ENCODE measurements at regions not wholly inside any gene's neighbourhood (a gene's known extent, or its start where the extent isn't known, plus 50 kb on each side); places are given as distances from the start of the nearest gene placed in this dataset.

GRCh38 chr22:47902646-47903180, 1140.3 kb downstream of the TBC1D22A start:
- Mint-ChIP-seq H3K4me1 (no peaks in the 10 kb centered on the region), H3K9me3 (peaks cover 0 to 4% (median 0%) of the 10 kb centered on the region in 9 donors), H3K4me3 (no peak overlapping the region), H3K27ac (no peak overlapping the region), H3K36me3 (no peaks in the 10 kb centered on the region), H3K27me3 (peaks cover 0 to 8% (median 2%) of the 10 kb centered on the region in 5 donors)
- ATAC-seq (no peak), DNase-seq (no peak)
- POLR2A ChIA-PET, result no interaction called here

- no peaks in the 10 kb centered on the region for H3K36me3 Mint-ChIP-seq
- ATAC-seq (no peak), DNase-seq (no peak)
- no peaks in the 10 kb centered on the region for H3K4me1 Mint-ChIP-seq
- peaks cover 0 to 9% (median 2%) of the 10 kb centered on the region in 5 donors for H3K27me3 Mint-ChIP-seq
- no peak overlapping the region for H3K27ac Mint-ChIP-seq
- POLR2A ChIA-PET, result no interaction called here
- H3K9me3 Mint-ChIP-seq, result peaks cover 0 to 4% (median 0%) of the 10 kb centered on the region in 9 donors
- no peak overlapping the region for H3K4me3 Mint-ChIP-seq
Observed at GRCh38 chr22:47901911-47902310, 1139.5 kb downstream of the TBC1D22A start.

- Mint-ChIP-seq H3K27ac (no peak overlapping the region), H3K36me3 (peaks cover 0 to 1% (median 0%) of the 10 kb centered on the region in 3 donors), H3K9me3 (peaks cover 0 to 5% (median 2%) of the 10 kb centered on the region in 9 donors), H3K4me3 (no peak overlapping the region), H3K27me3 (peaks cover 0 to 5% (median 4%) of the 10 kb centered on the region in 5 donors), H3K4me1 (no peaks in the 10 kb centered on the region)
- ATAC-seq (no peak), DNase-seq (no peak)
- POLR2A ChIA-PET, result no interaction called here
Observed at GRCh38 chr22:47899894-47900293, 1137.4 kb downstream of the TBC1D22A start.

GRCh38 chr22:47898946-47899345, 1136.5 kb downstream of the TBC1D22A start:
- no peak for ATAC-seq
- no peak for DNase-seq
- H3K36me3 Mint-ChIP-seq, result peaks cover 0 to 4% (median 1%) of the 10 kb centered on the region in 3 donors
- H3K9me3 Mint-ChIP-seq, result peaks cover 2 to 14% (median 6%) of the 10 kb centered on the region in 9 donors
- H3K4me3 Mint-ChIP-seq, result no peak overlapping the region
- no peak overlapping the region for H3K27ac Mint-ChIP-seq
- no peaks in the 10 kb centered on the region for H3K4me1 Mint-ChIP-seq
- H3K27me3 Mint-ChIP-seq, result peaks cover 0 to 5% (median 4%) of the 10 kb centered on the region in 5 donors
- POLR2A ChIA-PET, result no interaction called here

- Mint-ChIP-seq H3K9me3 (peaks cover 2 to 25% (median 10%) of the 10 kb centered on the region in 9 donors), H3K36me3 (peaks cover 0 to 12% (median 1%) of the 10 kb centered on the region in 3 donors), H3K4me3 (no peak overlapping the region), H3K27ac (no peak overlapping the region), H3K27me3 (peaks cover 3 to 11% (median 4%) of the 10 kb centered on the region in 5 donors), H3K4me1 (peaks cover 0 to 2% (median 0%) of the 10 kb centered on the region in 4 donors)
- POLR2A ChIA-PET, result no interaction called here
- DNase-seq, result no peak
- ATAC-seq, result no peak
Observed at GRCh38 chr22:47891609-47892008, 1129.2 kb downstream of the TBC1D22A start.

GRCh38 chr22:47888817-47889216, 1126.4 kb downstream of the TBC1D22A start:
- H3K4me1 Mint-ChIP-seq, result peaks cover 0 to 2% (median 0%) of the 10 kb centered on the region in 4 donors
- no peak overlapping the region for H3K27ac Mint-ChIP-seq
- peaks cover 3 to 18% (median 3%) of the 10 kb centered on the region in 5 donors for H3K27me3 Mint-ChIP-seq
- peaks cover 0 to 8% (median 0%) of the 10 kb centered on the region in 3 donors for H3K36me3 Mint-ChIP-seq
- H3K9me3 Mint-ChIP-seq, result peaks cover 0 to 10% (median under 1%) of the 10 kb centered on the region in 9 donors
- H3K4me3 Mint-ChIP-seq, result no peak overlapping the region
- POLR2A ChIA-PET, result no interaction called here
- DNase-seq, result no peak
- ATAC-seq, result no peak

- Mint-ChIP-seq H3K4me1 (peaks cover 0 to 2% (median 0%) of the 10 kb centered on the region in 4 donors), H3K27me3 (peaks cover 0 to 29% (median 3%) of the 10 kb centered on the region in 5 donors), H3K36me3 (no peaks in the 10 kb centered on the region), H3K4me3 (no peak overlapping the region), H3K9me3 (no peaks in the 10 kb centered on the region), H3K27ac (no peak overlapping the region)
- POLR2A ChIA-PET, result no interaction called here
- no peak for DNase-seq
- ATAC-seq, result no peak
Observed at GRCh38 chr22:47884775-47885174, 1122.3 kb downstream of the TBC1D22A start.

- Mint-ChIP-seq H3K27ac (no peak overlapping the region), H3K4me1 (peaks cover 0 to 2% (median 0%) of the 10 kb centered on the region in 4 donors), H3K4me3 (no peak overlapping the region), H3K9me3 (no peaks in the 10 kb centered on the region), H3K27me3 (peaks cover 0 to 35% (median 4%) of the 10 kb centered on the region in 5 donors), H3K36me3 (no peaks in the 10 kb centered on the region)
- POLR2A ChIA-PET, result no interaction called here
- no peak for DNase-seq
- ATAC-seq, result no peak
Observed at GRCh38 chr22:47884200-47884599, 1121.8 kb downstream of the TBC1D22A start.

- DNase-seq (no peak), ATAC-seq (no peak)
- Mint-ChIP-seq H3K36me3 (no peaks in the 10 kb centered on the region), H3K27ac (no peak overlapping the region), H3K4me3 (no peak overlapping the region), H3K4me1 (peaks cover 0 to 2% (median 0%) of the 10 kb centered on the region in 4 donors), H3K27me3 (peaks cover 0 to 36% (median 4%) of the 10 kb centered on the region in 5 donors), H3K9me3 (no peaks in the 10 kb centered on the region)
- POLR2A ChIA-PET, result no interaction called here
Observed at GRCh38 chr22:47883757-47884156, 1121.3 kb downstream of the TBC1D22A start.

GRCh38 chr22:47879346-47879745, 1116.9 kb downstream of the TBC1D22A start:
- DNase-seq (no peak), ATAC-seq (no peak)
- Mint-ChIP-seq H3K27ac (no peak overlapping the region), H3K4me1 (no peaks in the 10 kb centered on the region), H3K9me3 (no peaks in the 10 kb centered on the region), H3K36me3 (no peaks in the 10 kb centered on the region), H3K4me3 (no peak overlapping the region), H3K27me3 (peaks cover 11 to 36% (median 15%) of the 10 kb centered on the region in 5 donors)
- POLR2A ChIA-PET, result no interaction called here

- no peaks in the 10 kb centered on the region for H3K36me3 Mint-ChIP-seq
- no peak overlapping the region for H3K27ac Mint-ChIP-seq
- POLR2A ChIA-PET, result no interaction called here
- H3K4me3 Mint-ChIP-seq, result no peak overlapping the region
- H3K9me3 Mint-ChIP-seq, result no peaks in the 10 kb centered on the region
- no peaks in the 10 kb centered on the region for H3K4me1 Mint-ChIP-seq
- ATAC-seq (no peak), DNase-seq (no peak)
- H3K27me3 Mint-ChIP-seq, result peaks cover 13 to 35% (median 15%) of the 10 kb centered on the region in 5 donors
Observed at GRCh38 chr22:47878460-47878859, 1116.0 kb downstream of the TBC1D22A start.

GRCh38 chr22:47872761-47873535, 1110.5 kb downstream of the TBC1D22A start:
- H3K27ac Mint-ChIP-seq, result no peak overlapping the region
- peaks cover 0 to 10% (median 3%) of the 10 kb centered on the region in 9 donors for H3K9me3 Mint-ChIP-seq
- no peaks in the 10 kb centered on the region for H3K4me1 Mint-ChIP-seq
- H3K27me3 Mint-ChIP-seq, result peaks cover 7 to 17% (median 13%) of the 10 kb centered on the region in 5 donors
- no peak overlapping the region for H3K4me3 Mint-ChIP-seq
- H3K36me3 Mint-ChIP-seq, result no peaks in the 10 kb centered on the region
- POLR2A ChIA-PET, result interaction anchor here (0.7 kb wide), 1 partner anchor 296 kb away, joined by 4 read pairs; no protein-coding TSS in a partner anchor
- ATAC-seq, result no peak
- no peak for DNase-seq

GRCh38 chr22:47865626-47866025, 1103.2 kb downstream of the TBC1D22A start:
- no peaks in the 10 kb centered on the region for H3K4me1 Mint-ChIP-seq
- H3K27me3 Mint-ChIP-seq, result peaks cover 4 to 18% (median 15%) of the 10 kb centered on the region in 5 donors
- no peak overlapping the region for H3K27ac Mint-ChIP-seq
- peaks cover 0 to 4% (median 0%) of the 10 kb centered on the region in 3 donors for H3K36me3 Mint-ChIP-seq
- no peak overlapping the region for H3K4me3 Mint-ChIP-seq
- POLR2A ChIA-PET, result no interaction called here
- DNase-seq, result no peak
- peaks cover 0 to 18% (median 5%) of the 10 kb centered on the region in 9 donors for H3K9me3 Mint-ChIP-seq
- no peak for ATAC-seq

Measured in naive thymus-derived CD8-positive, alpha-beta T cell (primary cell).